ENCODE measurements at regions not wholly inside any gene's neighbourhood (a gene's known extent, or its start where the extent isn't known, plus 50 kb on each side); places are given as distances from the start of the nearest gene placed in this dataset.
A peak's percentile ranks its signal among the peaks of the same experiment; 100 is the strongest.

- H3K27ac ChIP-seq (ENCODE audit: low read length) = no peak overlapping the region
- DNase-seq (no peak), ATAC-seq (no peak)
- H3K36me3 ChIP-seq (ENCODE audit: low read depth, low read length) = no peaks in the 10 kb centered on the region
- H3K4me1 ChIP-seq (ENCODE audit: insufficient read depth, low read length) = no peaks in the 10 kb centered on the region
- H3K4me3 ChIP-seq (ENCODE audit: low read length) = no peak overlapping the region
- TF ChIP-seq CTCF (conservative IDR thresholded peaks at IDR 0.05; ENCODE audit: low read depth, low read length) = no peak
- no peak for TF ChIP-seq EZH2 (IDR thresholded peaks at IDR 0.05; ENCODE audit: low read length, unreplicated experiment)
- TF ChIP-seq EZH2phosphoT487 (IDR thresholded peaks at IDR 0.05; ENCODE audit: borderline replicate concordance, low read length) = no peak
- H3K9me3 ChIP-seq (ENCODE audit: low read length) = no peaks in the 10 kb centered on the region
- no peak overlapping the region for H3K4me2 ChIP-seq (ENCODE audit: low read length)
- no TSS peak for BruUV-seq (replicated peaks)
- H3K27me3 ChIP-seq (ENCODE audit: low read length) = peaks cover 30% of the 10 kb centered on the region
- H4K20me1 ChIP-seq (ENCODE audit: low read length) = no peaks in the 10 kb centered on the region
- intact Hi-C loops (cut with micrococcal nuclease) = no loop called here
- no peaks in the 10 kb centered on the region for H3K9me2 ChIP-seq (replicated peaks; ENCODE audit: low read length)
- H3K9ac ChIP-seq (ENCODE audit: low read length) = no peak overlapping the region
- H3F3A ChIP-seq (ENCODE audit: low read length, unreplicated experiment) = no peaks in the 10 kb centered on the region
- no peaks in the 10 kb centered on the region for H3K79me2 ChIP-seq (ENCODE audit: low read length)
- ChIA-PET POLR2A (ENCODE audit: unreplicated experiment) (no interaction called here), CTCF (no interaction called here)
- H2AFZ ChIP-seq (ENCODE audit: low read length) = no peak overlapping the region
Observed at GRCh38 chr9:99296291-99296951, 74.3 kb downstream of the SEC61B start.

- CTCF ChIA-PET = no interaction called here
- H3K4me2 ChIP-seq (ENCODE audit: low read length) = no peak overlapping the region
- H4K20me1 ChIP-seq (ENCODE audit: low read length) = no peaks in the 10 kb centered on the region
Observed at GRCh38 chr9:99298614-99299013, 76.5 kb downstream of the SEC61B start.

GRCh38 chr9:99299211-99300102 lies 77.4 kb downstream of the SEC61B start:
- Histone ChIP-seq H3K27me3 (ENCODE audit: low read length) (peaks cover 8% of the 10 kb centered on the region; the same call in 1 of the 2 replicates), H3K9me3 (ENCODE audit: low read length) (no peaks in the 10 kb centered on the region), H3K36me3 (ENCODE audit: low read depth, low read length) (no peaks in the 10 kb centered on the region), H3K9me2 (replicated peaks; ENCODE audit: low read length) (no peaks in the 10 kb centered on the region), H4K20me1 (ENCODE audit: low read length) (no peaks in the 10 kb centered on the region), H3K4me3 (ENCODE audit: low read length) (no peak overlapping the region), H3F3A (ENCODE audit: low read length, unreplicated experiment) (no peaks in the 10 kb centered on the region), H3K79me2 (ENCODE audit: low read length) (no peaks in the 10 kb centered on the region), H3K4me2 (ENCODE audit: low read length) (no peak overlapping the region), H3K9ac (ENCODE audit: low read length) (no peak overlapping the region), H3K4me1 (ENCODE audit: insufficient read depth, low read length) (no peaks in the 10 kb centered on the region), H3K27ac (ENCODE audit: low read length) (no peak overlapping the region), H2AFZ (ENCODE audit: low read length) (no peak overlapping the region)
- BruUV-seq (replicated peaks) = no TSS peak
- peak; percentile 57 for ATAC-seq
- DNase-seq = peak; percentile 50
- intact Hi-C loops (cut with micrococcal nuclease) = no loop called here
- ChIA-PET CTCF (no interaction called here), POLR2A (ENCODE audit: unreplicated experiment) (no interaction called here)
- TF ChIP-seq EZH2 (IDR thresholded peaks at IDR 0.05; ENCODE audit: low read length, unreplicated experiment) (no peak), CTCF (conservative IDR thresholded peaks at IDR 0.05; ENCODE audit: low read depth, low read length) (peak; percentile 40; the same call in 1 of the 2 replicates)

More at GRCh38 chr9:99298614-99299013, 76.5 kb downstream of the SEC61B start:
- Histone ChIP-seq H3K9me2 (replicated peaks; ENCODE audit: low read length) (no peaks in the 10 kb centered on the region), H3K4me3 (ENCODE audit: low read length) (no peak overlapping the region), H2AFZ (ENCODE audit: low read length) (no peak overlapping the region), H3K9ac (ENCODE audit: low read length) (no peak overlapping the region), H3K27me3 (ENCODE audit: low read length) (peaks cover 9% of the 10 kb centered on the region; the same call in 1 of the 2 replicates), H3K4me1 (ENCODE audit: insufficient read depth, low read length) (no peaks in the 10 kb centered on the region), H3K27ac (ENCODE audit: low read length) (no peak overlapping the region), H3K36me3 (ENCODE audit: low read depth, low read length) (no peaks in the 10 kb centered on the region), H3K79me2 (ENCODE audit: low read length) (no peaks in the 10 kb centered on the region), H3F3A (ENCODE audit: low read length, unreplicated experiment) (no peaks in the 10 kb centered on the region), H3K9me3 (ENCODE audit: low read length) (no peaks in the 10 kb centered on the region)
- DNase-seq (no peak), ATAC-seq (no peak)
- BruUV-seq (replicated peaks) = no TSS peak
- TF ChIP-seq EZH2 (IDR thresholded peaks at IDR 0.05; ENCODE audit: low read length, unreplicated experiment) = no peak
- POLR2A ChIA-PET (ENCODE audit: unreplicated experiment) = no interaction called here
- intact Hi-C loops (cut with micrococcal nuclease) = no loop called here

Measured in PC-3 (cell line).